WTC11 (cell line): ENCODE measurements at regions not wholly inside any gene's neighbourhood (a gene's known extent, or its start where the extent isn't known, plus 50 kb on each side); places are given as distances from the start of the nearest gene placed in this dataset.

Source experiments
- ATAC-seq: fragments of 200-7000 bp; cut with Tn5 transposase; 2 replicates; pipeline ENCODE4 v1.10.0; 2021; ENCODE audit warnings: mild to moderate bottlenecking, moderate library complexity
- CTCF ChIA-PET: fragments of 300-600 bp; sonication (Branson Sonifier 250); formaldehyde crosslinking; loops from one replicate; lab custom pipeline; 2021; ENCODE audit warnings: antibody characterized with exemption; lab: Charles Lee
- POLR2A ChIA-PET: fragments of 350-600 bp; sonication (Branson Sonifier 250); formaldehyde crosslinking; loops from one replicate; lab custom pipeline; 2021; ENCODE audit warnings: antibody characterized with exemption; lab: Charles Lee
- DNase-seq: peaks from one replicate; pipeline ENCODE4 v3.0.0; 2021; ENCODE audit warnings: low spot score
- H3K27ac Mint-ChIP-seq: 2 replicates; pipeline ENCODE4 v1.8.0; 2021; ENCODE audit warnings: mixed read lengths
- H3K27me3 Mint-ChIP-seq: 2 replicates; pipeline ENCODE4 v1.8.0; 2021; ENCODE audit warnings: low read depth, mild to moderate bottlenecking, moderate library complexity, mixed read lengths
- H3K36me3 Mint-ChIP-seq: 2 replicates; pipeline ENCODE4 v1.8.0; 2021; ENCODE audit warnings: mixed read lengths
- H3K4me1 Mint-ChIP-seq: 2 replicates; pipeline ENCODE4 v1.8.0; 2022; ENCODE audit warnings: mixed read lengths
- H3K4me3 Mint-ChIP-seq: 2 replicates; pipeline ENCODE4 v1.8.0; 2021; ENCODE audit warnings: mild to moderate bottlenecking, moderate library complexity, mixed read lengths
- H3K9me3 Mint-ChIP-seq: 2 replicates; pipeline ENCODE4 v1.8.0; 2021; ENCODE audit warnings: mixed read lengths
- ARID4B ChIP-seq: sonication (generic); formaldehyde crosslinking; IDR thresholded peaks from 2 replicates; pipeline ENCODE4 v1.8.0; 2023; ENCODE audit warnings: missing genetic modification reagents, mild to moderate bottlenecking, borderline replicate concordance
- ATF3 ChIP-seq: sonication (generic); formaldehyde crosslinking; conservative IDR thresholded peaks from 2 replicates; pipeline ENCODE4 v1.8.1; 2022; ENCODE audit warnings: mild to moderate bottlenecking, missing genetic modification reagents
- CBFB ChIP-seq: sonication (generic); formaldehyde crosslinking; IDR thresholded peaks from 2 replicates; pipeline ENCODE4 v1.8.1; 2022; ENCODE audit warnings: mild to moderate bottlenecking, low read depth, missing genetic modification reagents
- CREB1 ChIP-seq: sonication (generic); formaldehyde crosslinking; IDR thresholded peaks from 2 replicates; pipeline ENCODE4 v1.8.0; 2023; ENCODE audit warnings: mild to moderate bottlenecking, missing genetic modification reagents
- ETV6 ChIP-seq: sonication (generic); formaldehyde crosslinking; IDR thresholded peaks from 2 replicates; pipeline ENCODE4 v1.8.1; 2022; ENCODE audit warnings: mild to moderate bottlenecking, missing genetic modification reagents
- FOXJ3 ChIP-seq: sonication (generic); formaldehyde crosslinking; IDR thresholded peaks from 2 replicates; pipeline ENCODE4 v1.9.0; 2021; ENCODE audit warnings: missing genetic modification reagents, mild to moderate bottlenecking, borderline replicate concordance
- FOXK1 ChIP-seq: sonication (generic); formaldehyde crosslinking; IDR thresholded peaks from 2 replicates; pipeline ENCODE4 v1.8.0; 2022; ENCODE audit warnings: mild to moderate bottlenecking, moderate library complexity, missing genetic modification reagents
- HMGA2 ChIP-seq: fragments of 250-450 bp; sonication (Bioruptor Pico); IDR thresholded peaks from 2 replicates; pipeline ENCODE4 v1.4.0; 2021; ENCODE audit warnings: mild to moderate bottlenecking, moderate library complexity
- MAX ChIP-seq: sonication (generic); formaldehyde crosslinking; IDR thresholded peaks from 2 replicates; pipeline ENCODE4 v1.8.0; 2022; ENCODE audit warnings: mild to moderate bottlenecking, missing genetic modification reagents
- NR1H2 ChIP-seq: sonication (generic); formaldehyde crosslinking; IDR thresholded peaks from 2 replicates; pipeline ENCODE4 v1.9.0; 2021; ENCODE audit warnings: mild to moderate bottlenecking, moderate library complexity, missing genetic modification reagents
- NR2C2 ChIP-seq: sonication (generic); formaldehyde crosslinking; IDR thresholded peaks from 2 replicates; pipeline ENCODE4 v1.8.0; 2022; ENCODE audit warnings: mild to moderate bottlenecking, missing genetic modification reagents
- OVOL2 ChIP-seq: fragments of 250-450 bp; sonication (Bioruptor Pico); IDR thresholded peaks from 2 replicates; pipeline ENCODE4 v1.9.0; 2021; ENCODE audit warnings: mild to moderate bottlenecking, borderline replicate concordance
- RORB ChIP-seq: fragments of 250-450 bp; sonication (Bioruptor Pico); IDR thresholded peaks from 2 replicates; pipeline ENCODE4 v1.9.0; 2021; ENCODE audit warnings: mild to moderate bottlenecking
- SMAD3 ChIP-seq: sonication (generic); formaldehyde crosslinking; IDR thresholded peaks from 2 replicates; pipeline ENCODE4 v1.8.0; 2022; ENCODE audit warnings: missing genetic modification reagents, mild to moderate bottlenecking, borderline replicate concordance
- SMAD4 ChIP-seq: sonication (generic); formaldehyde crosslinking; IDR thresholded peaks from 2 replicates; pipeline ENCODE4 v1.8.0; 2022; ENCODE audit warnings: mild to moderate bottlenecking, missing genetic modification reagents
- TCF7 ChIP-seq: sonication (generic); formaldehyde crosslinking; IDR thresholded peaks from 2 replicates; pipeline ENCODE4 v1.8.0; 2022; ENCODE audit warnings: mild to moderate bottlenecking, low read depth, missing genetic modification reagents, moderate library complexity
- TP53 ChIP-seq: sonication (generic); formaldehyde crosslinking; IDR thresholded peaks from 2 replicates; pipeline ENCODE4 v1.8.1; 2023; ENCODE audit warnings: mild to moderate bottlenecking, missing genetic modification reagents
- ZBTB43 ChIP-seq: sonication (generic); formaldehyde crosslinking; IDR thresholded peaks from 2 replicates; pipeline ENCODE4 v1.8.1; 2023; ENCODE audit warnings: mild to moderate bottlenecking, missing genetic modification reagents
- ZMAT4 ChIP-seq: fragments of 250-450 bp; sonication (Bioruptor Pico); IDR thresholded peaks from 2 replicates; pipeline ENCODE4 v1.9.0; 2021; ENCODE audit warnings: mild to moderate bottlenecking
- ZNF263 ChIP-seq: sonication (generic); formaldehyde crosslinking; IDR thresholded peaks from 2 replicates; pipeline ENCODE4 v1.8.1; 2022; ENCODE audit warnings: low read depth, mild to moderate bottlenecking, moderate library complexity, missing genetic modification reagents
- ZNF512 ChIP-seq: sonication (generic); formaldehyde crosslinking; IDR thresholded peaks from 2 replicates; pipeline ENCODE4 v1.8.1; 2022; ENCODE audit warnings: missing genetic modification reagents, borderline replicate concordance
- ZSCAN18 ChIP-seq: fragments of 250-450 bp; sonication (Bioruptor Pico); IDR thresholded peaks from 2 replicates; pipeline ENCODE4 v2.1.2; 2022; ENCODE audit warnings: mild to moderate bottlenecking, moderate library complexity
- TF ChIP-seq, protein P1 (sequence below): fragments of 250-450 bp; sonication (Bioruptor Pico); IDR thresholded peaks from 2 replicates; pipeline ENCODE4 v1.8.0; 2021; ENCODE audit warnings: mild to moderate bottlenecking

DNA sequence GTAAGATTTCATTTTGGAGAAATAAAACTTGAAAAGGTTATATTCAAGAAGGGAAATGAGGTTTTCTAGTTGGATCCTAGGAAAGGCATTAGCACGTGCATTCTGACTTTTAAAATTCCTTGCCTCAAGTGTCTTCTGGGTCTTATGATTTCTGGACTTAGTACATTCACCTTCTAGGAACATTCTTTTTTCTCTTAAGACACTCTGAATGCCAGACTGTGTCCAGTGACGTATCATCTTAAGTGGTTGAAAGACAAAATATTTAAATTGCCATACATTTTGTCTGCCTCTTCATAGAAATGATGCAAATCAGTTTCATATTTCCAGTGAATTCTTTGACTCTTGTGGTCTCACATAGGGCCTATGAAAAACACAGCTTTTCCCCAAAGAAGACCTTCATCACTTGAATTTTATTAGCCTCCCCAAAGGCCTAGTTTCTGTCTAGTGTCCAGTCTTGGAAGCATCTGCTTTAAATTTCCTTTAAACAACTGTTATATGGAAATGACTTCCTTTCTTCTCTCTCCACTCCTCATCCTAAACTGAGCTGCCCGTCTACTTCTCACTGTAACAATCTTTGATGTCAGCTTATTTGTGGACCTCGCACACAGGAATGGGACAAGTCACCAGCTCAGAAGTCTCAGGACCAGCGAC lies 187.2 kb downstream of the HLX start:
- Mint-ChIP-seq H3K9me3 (peaks cover 8% of the 10 kb centered on the region), H3K4me3 (no peak overlapping the region), H3K4me1 (no peaks in the 10 kb centered on the region), H3K27ac (no peak overlapping the region), H3K27me3 (no peaks in the 10 kb centered on the region), H3K36me3 (no peaks in the 10 kb centered on the region)
- TF ChIP-seq TCF7 (CRISPR knock-in tag) (no peak), ZNF263 (CRISPR knock-in tag) (no peak), TP53 (CRISPR knock-in tag) (no peak), NR1H2 (CRISPR knock-in tag) (no peak), RORB (CRISPR knock-in tag) (no peak), ATF3 (CRISPR knock-in tag) (no peak), SMAD4 (CRISPR knock-in tag) (no peak), ARID4B (CRISPR knock-in tag) (no peak), ZSCAN18 (CRISPR knock-in tag) (no peak), NR2C2 (CRISPR knock-in tag) (no peak), MAX (CRISPR knock-in tag) (no peak), HMGA2 (CRISPR knock-in tag) (no peak)
- TF ChIP-seq, protein P1, sequence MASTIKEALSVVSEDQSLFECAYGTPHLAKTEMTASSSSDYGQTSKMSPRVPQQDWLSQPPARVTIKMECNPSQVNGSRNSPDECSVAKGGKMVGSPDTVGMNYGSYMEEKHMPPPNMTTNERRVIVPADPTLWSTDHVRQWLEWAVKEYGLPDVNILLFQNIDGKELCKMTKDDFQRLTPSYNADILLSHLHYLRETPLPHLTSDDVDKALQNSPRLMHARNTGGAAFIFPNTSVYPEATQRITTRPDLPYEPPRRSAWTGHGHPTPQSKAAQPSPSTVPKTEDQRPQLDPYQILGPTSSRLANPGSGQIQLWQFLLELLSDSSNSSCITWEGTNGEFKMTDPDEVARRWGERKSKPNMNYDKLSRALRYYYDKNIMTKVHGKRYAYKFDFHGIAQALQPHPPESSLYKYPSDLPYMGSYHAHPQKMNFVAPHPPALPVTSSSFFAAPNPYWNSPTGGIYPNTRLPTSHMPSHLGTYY (CRISPR knock-in tag) = no peak
- ATAC-seq (no peak), DNase-seq (no peak)
- POLR2A ChIA-PET = no interaction called here
- CTCF ChIA-PET = no interaction called here

- DNase-seq = no peak
- Mint-ChIP-seq H3K4me1 (no peaks in the 10 kb centered on the region), H3K36me3 (no peaks in the 10 kb centered on the region), H3K9me3 (peaks cover 11% of the 10 kb centered on the region), H3K27ac (no peak overlapping the region), H3K4me3 (no peak overlapping the region), H3K27me3 (no peaks in the 10 kb centered on the region)
- CTCF ChIA-PET = no interaction called here
- no peak for ATAC-seq
- POLR2A ChIA-PET = no interaction called here
- TF ChIP-seq OVOL2 (CRISPR knock-in tag) (no peak), CREB1 (CRISPR knock-in tag) (no peak), SMAD3 (CRISPR knock-in tag) (no peak), FOXK1 (no peak), CBFB (CRISPR knock-in tag) (no peak), ZMAT4 (CRISPR knock-in tag) (no peak), ZBTB43 (CRISPR knock-in tag) (no peak), ATF3 (CRISPR knock-in tag) (no peak), ZNF512 (CRISPR knock-in tag) (no peak), FOXJ3 (CRISPR knock-in tag) (no peak), ETV6 (CRISPR knock-in tag) (no peak)
- TF ChIP-seq, protein P1 (CRISPR knock-in tag) = no peak
Measured at GRCh38 chr1:221067721-221068120, 188.5 kb downstream of the HLX start.
